ENCODE measurements at regions not wholly inside any gene's neighbourhood (a gene's known extent, or its start where the extent isn't known, plus 50 kb on each side); places are given as distances from the start of the nearest gene placed in this dataset.

GRCh38 chr20:6909608-6910007 lies 142.1 kb downstream of the BMP2 start:
- no peak for TF ChIP-seq CTCF (IDR thresholded peaks at IDR 0.05)
- no peak for TF ChIP-seq POLR2A (IDR thresholded peaks at IDR 0.05)
- intact Hi-C loops (cut with DNase I; ENCODE audit: low total_unique reads), result no loop called here
- H3K9me3 ChIP-seq, result no peaks in the 10 kb centered on the region

GRCh38 chr20:6914986-6915385 lies 147.5 kb downstream of the BMP2 start:
- intact Hi-C loops (cut with DNase I; ENCODE audit: low total_unique reads), result no loop called here
- no peaks in the 10 kb centered on the region for H3K4me1 ChIP-seq
- no peaks in the 10 kb centered on the region for H3K27me3 ChIP-seq
- TF ChIP-seq POLR2A (IDR thresholded peaks at IDR 0.05), result no peak
- no peak for TF ChIP-seq CTCF (IDR thresholded peaks at IDR 0.05)
- H3K9me3 ChIP-seq, result no peaks in the 10 kb centered on the region
- H3K36me3 ChIP-seq, result no peaks in the 10 kb centered on the region
- no peak overlapping the region for H3K4me3 ChIP-seq
- no peak for DNase-seq
- H3K27ac ChIP-seq, result no peak overlapping the region

More at GRCh38 chr20:6909608-6910007, 142.1 kb downstream of the BMP2 start:
- no peak for DNase-seq
- no peak overlapping the region for H3K27ac ChIP-seq
- no peak overlapping the region for H3K4me3 ChIP-seq
- no peaks in the 10 kb centered on the region for H3K27me3 ChIP-seq
- H3K4me1 ChIP-seq, result no peaks in the 10 kb centered on the region
- no peaks in the 10 kb centered on the region for H3K36me3 ChIP-seq

- TF ChIP-seq POLR2A (IDR thresholded peaks at IDR 0.05) (no peak), CTCF (IDR thresholded peaks at IDR 0.05) (no peak)
- no peaks in the 10 kb centered on the region for H3K36me3 ChIP-seq
- no peaks in the 10 kb centered on the region for H3K9me3 ChIP-seq
- no peaks in the 10 kb centered on the region for H3K4me1 ChIP-seq
- no peaks in the 10 kb centered on the region for H3K27me3 ChIP-seq
- no peak for DNase-seq
- intact Hi-C loops (cut with DNase I; ENCODE audit: low total_unique reads), result no loop called here
- no peak overlapping the region for H3K27ac ChIP-seq
- no peak overlapping the region for H3K4me3 ChIP-seq
Observed at GRCh38 chr20:6916938-6917337, 149.5 kb downstream of the BMP2 start.

- intact Hi-C loops (cut with DNase I; ENCODE audit: low total_unique reads), result no loop called here
- Histone ChIP-seq H3K4me1 (no peaks in the 10 kb centered on the region), H3K27ac (no peak overlapping the region), H3K9me3 (no peaks in the 10 kb centered on the region), H3K36me3 (no peaks in the 10 kb centered on the region), H3K27me3 (no peaks in the 10 kb centered on the region), H3K4me3 (no peak overlapping the region)
- no peak for TF ChIP-seq CTCF (IDR thresholded peaks at IDR 0.05)
- no peak for TF ChIP-seq POLR2A (IDR thresholded peaks at IDR 0.05)
- no peak for DNase-seq
Observed at GRCh38 chr20:6919792-6920468, 152.4 kb downstream of the BMP2 start.

GRCh38 chr20:6920991-6921613 lies 153.6 kb downstream of the BMP2 start:
- Histone ChIP-seq H3K4me3 (no peak overlapping the region), H3K36me3 (no peaks in the 10 kb centered on the region), H3K27ac (no peak overlapping the region), H3K27me3 (no peaks in the 10 kb centered on the region), H3K9me3 (no peaks in the 10 kb centered on the region), H3K4me1 (no peaks in the 10 kb centered on the region)
- intact Hi-C loops (cut with DNase I; ENCODE audit: low total_unique reads), result no loop called here
- DNase-seq, result no peak
- TF ChIP-seq POLR2A (IDR thresholded peaks at IDR 0.05) (no peak), CTCF (IDR thresholded peaks at IDR 0.05) (no peak)

Measured in uterus (tissue), 3 donors.